HG03103 (cell line): ENCODE measurements at regions not wholly inside any gene's neighbourhood (a gene's known extent, or its start where the extent isn't known, plus 50 kb on each side); places are given as distances from the start of the nearest gene placed in this dataset.
"Not testable (repeated sequence)": the region's sequence is repeated elsewhere in the genome, so short reads cannot be mapped to it uniquely, and the experiment has no call there.

Source experiments
- ATAC-seq: cut with Tn5 transposase; IDR thresholded peaks from one replicate; pipeline ENCODE4 v1.9.1; 2021; ENCODE audit warnings: low read depth; ENCODE audit not compliant: unreplicated experiment

GRCh38 chr20:57819691-57820380 lies 110.0 kb upstream of the PMEPA1 start:
- ATAC-seq, result no peak

- ATAC-seq, result no peak
Observed at GRCh38 chr20:57819291-57819690, 109.5 kb upstream of the PMEPA1 start.

GRCh38 chr20:57818418-57819181 lies 108.8 kb upstream of the PMEPA1 start:
- ATAC-seq, result no peak

- no peak for ATAC-seq
Observed at GRCh38 chr20:57815405-57815804, 105.6 kb upstream of the PMEPA1 start.

GRCh38 chr20:57814529-57814928 lies 104.7 kb upstream of the PMEPA1 start:
- ATAC-seq, result no peak

- no peak for ATAC-seq
Observed at GRCh38 chr20:57813509-57814269, 103.9 kb upstream of the PMEPA1 start.

GRCh38 chr20:57812632-57813031 lies 102.8 kb upstream of the PMEPA1 start:
- not testable (repeated sequence) for ATAC-seq

- ATAC-seq, result no peak
Observed at GRCh38 chr20:57811374-57812020, 101.7 kb upstream of the PMEPA1 start.

GRCh38 chr20:57810511-57811373 lies 100.9 kb upstream of the PMEPA1 start:
- ATAC-seq, result no peak

GRCh38 chr20:57809661-57810172 lies 99.9 kb upstream of the PMEPA1 start:
- ATAC-seq, result no peak

GRCh38 chr20:57809149-57809548 lies 99.3 kb upstream of the PMEPA1 start:
- ATAC-seq, result no peak

- ATAC-seq, result no peak
Observed at GRCh38 chr20:57808264-57809070, 98.7 kb upstream of the PMEPA1 start.

GRCh38 chr20:57807401-57808263 lies 97.8 kb upstream of the PMEPA1 start:
- ATAC-seq, result no peak

GRCh38 chr20:57806975-57807374 lies 97.2 kb upstream of the PMEPA1 start:
- ATAC-seq, result no peak

GRCh38 chr20:57806476-57806875 lies 96.7 kb upstream of the PMEPA1 start:
- ATAC-seq, result no peak

GRCh38 chr20:57805747-57806146 lies 95.9 kb upstream of the PMEPA1 start:
- no peak for ATAC-seq

- ATAC-seq, result no peak
Observed at GRCh38 chr20:57804470-57805250, 94.8 kb upstream of the PMEPA1 start.
